ENCODE measurements at regions not wholly inside any gene's neighbourhood (a gene's known extent, or its start where the extent isn't known, plus 50 kb on each side); places are given as distances from the start of the nearest gene placed in this dataset.

- Histone ChIP-seq H3K4me3 (ENCODE audit: low read length, poor library complexity, severe bottlenecking) (no peak overlapping the region), H3K4me1 (ENCODE audit: insufficient read depth, low read length, poor library complexity, severe bottlenecking) (no peaks in the 10 kb centered on the region), H2AFZ (ENCODE audit: low read length) (no peak overlapping the region), H4K20me1 (ENCODE audit: insufficient read depth, low read length, poor library complexity, severe bottlenecking) (no peaks in the 10 kb centered on the region), H3K9me3 (ENCODE audit: insufficient read depth, low read depth, low read length) (no peaks in the 10 kb centered on the region), H3K4me2 (ENCODE audit: low read depth, low read length, poor library complexity, severe bottlenecking) (no peak overlapping the region), H3K79me2 (ENCODE audit: insufficient read depth, low read length) (no peaks in the 10 kb centered on the region), H3F3A (ENCODE audit: low read depth) (no peaks in the 10 kb centered on the region), H3K9ac (ENCODE audit: low read depth, low read length, poor library complexity, severe bottlenecking) (no peak overlapping the region), H3K27me3 (ENCODE audit: insufficient read depth, low read length, poor library complexity, severe bottlenecking) (no peaks in the 10 kb centered on the region), H3K36me3 (ENCODE audit: insufficient read depth, low read length) (no peaks in the 10 kb centered on the region), H3K9me2 (replicated peaks; ENCODE audit: low read depth, low read length) (no peaks in the 10 kb centered on the region)
- TF ChIP-seq CTCF (conservative IDR thresholded peaks at IDR 0.05; ENCODE audit: low read length) (no peak), EZH2phosphoT487 (IDR thresholded peaks at IDR 0.05; ENCODE audit: borderline replicate concordance) (no peak)
These were observed 270.5 kb downstream of the SMARCA2 start for GRCh38 chr9:2285416-2286332.

GRCh38 chr9:2286333-2286705 is 271.2 kb downstream of the SMARCA2 start:
- no peaks in the 10 kb centered on the region for H3K36me3 ChIP-seq (ENCODE audit: insufficient read depth, low read length)
- H3K9me2 ChIP-seq (replicated peaks; ENCODE audit: low read depth, low read length), result no peaks in the 10 kb centered on the region
- no peaks in the 10 kb centered on the region for H4K20me1 ChIP-seq (ENCODE audit: insufficient read depth, low read length, poor library complexity, severe bottlenecking)
- TF ChIP-seq EZH2phosphoT487 (IDR thresholded peaks at IDR 0.05; ENCODE audit: borderline replicate concordance) (no peak), CTCF (conservative IDR thresholded peaks at IDR 0.05; ENCODE audit: low read length) (no peak)
- H3K4me3 ChIP-seq (ENCODE audit: low read length, poor library complexity, severe bottlenecking), result no peak overlapping the region
- no peaks in the 10 kb centered on the region for H3K27me3 ChIP-seq (ENCODE audit: insufficient read depth, low read length, poor library complexity, severe bottlenecking)
- no peaks in the 10 kb centered on the region for H3K4me1 ChIP-seq (ENCODE audit: insufficient read depth, low read length, poor library complexity, severe bottlenecking)
- H3K4me2 ChIP-seq (ENCODE audit: low read depth, low read length, poor library complexity, severe bottlenecking), result no peak overlapping the region
- H3F3A ChIP-seq (ENCODE audit: low read depth), result no peaks in the 10 kb centered on the region
- no peaks in the 10 kb centered on the region for H3K79me2 ChIP-seq (ENCODE audit: insufficient read depth, low read length)
- H3K9ac ChIP-seq (ENCODE audit: low read depth, low read length, poor library complexity, severe bottlenecking), result no peak overlapping the region
- no peaks in the 10 kb centered on the region for H3K9me3 ChIP-seq (ENCODE audit: insufficient read depth, low read depth, low read length)
- H2AFZ ChIP-seq (ENCODE audit: low read length), result no peak overlapping the region

GRCh38 chr9:2286825-2287455 is 271.8 kb downstream of the SMARCA2 start:
- TF ChIP-seq EZH2phosphoT487 (IDR thresholded peaks at IDR 0.05; ENCODE audit: borderline replicate concordance) (no peak), CTCF (conservative IDR thresholded peaks at IDR 0.05; ENCODE audit: low read length) (no peak)
- Histone ChIP-seq H3K9me2 (replicated peaks; ENCODE audit: low read depth, low read length) (no peaks in the 10 kb centered on the region), H3K9me3 (ENCODE audit: insufficient read depth, low read depth, low read length) (no peaks in the 10 kb centered on the region), H3K4me1 (ENCODE audit: insufficient read depth, low read length, poor library complexity, severe bottlenecking) (no peaks in the 10 kb centered on the region), H3K9ac (ENCODE audit: low read depth, low read length, poor library complexity, severe bottlenecking) (no peak overlapping the region), H3K36me3 (ENCODE audit: insufficient read depth, low read length) (no peaks in the 10 kb centered on the region), H3K4me3 (ENCODE audit: low read length, poor library complexity, severe bottlenecking) (no peak overlapping the region), H3F3A (ENCODE audit: low read depth) (no peaks in the 10 kb centered on the region), H3K4me2 (ENCODE audit: low read depth, low read length, poor library complexity, severe bottlenecking) (no peak overlapping the region), H3K27me3 (ENCODE audit: insufficient read depth, low read length, poor library complexity, severe bottlenecking) (peaks cover 4% of the 10 kb centered on the region), H2AFZ (ENCODE audit: low read length) (no peak overlapping the region), H3K79me2 (ENCODE audit: insufficient read depth, low read length) (no peaks in the 10 kb centered on the region), H4K20me1 (ENCODE audit: insufficient read depth, low read length, poor library complexity, severe bottlenecking) (no peaks in the 10 kb centered on the region)

All from Loucy (cell line).